K562 (cell line): ENCODE measurements at regions not wholly inside any gene's neighbourhood (a gene's known extent, or its start where the extent isn't known, plus 50 kb on each side); places are given as distances from the start of the nearest gene placed in this dataset.

Source experiments
- ATAC-seq: fragments of 200-7000 bp; cut with Tn5 transposase; 3 replicates; pipeline ENCODE4 v1.9.1; 2020; ENCODE audit warnings: moderate library complexity
- BruUV-seq: library from RNA; stranded (reverse); fragments of 400-500 nt; replicated peaks from 2 replicates; lab custom pipeline; 2021; lab: Mats Ljungman, UMichigan
- CTCF ChIA-PET: fragments of 300-600 bp; formaldehyde crosslinking; extraction: SDS; loops from one replicate; lab custom pipeline; 2021; ENCODE audit warnings: low intra/inter-chr PET ratio; lab: Yijun Ruan, JAX
- POLR2A ChIA-PET: fragments of 300-600, 350-650 bp; sonication (Branson Sonifier 250); formaldehyde crosslinking; extraction: SDS; loops from one replicate; lab custom pipeline; 2021; ENCODE audit warnings: antibody characterized with exemption, inconsistent platforms; lab: Yijun Ruan, JAX
- DNase-seq, 4 experiments: peaks; one replicate each; pipeline versions ENCODE4 v3.0.0 to v3.0.0-alpha.2; 2011 to 2018; ENCODE audit warnings: low spot score in 3 of 4, mixed read lengths in 3 of 4; ENCODE audit errors: extremely low read depth in 1 of 4
- FAIRE-seq: peaks from 2 replicates; lab custom pipeline; 2011; peaks lifted over from hg19 to GRCh38; lab: Jason Lieb, UNC
- H2AFZ ChIP-seq: 2 replicates; pipeline ENCODE4 v1.6.0; 2011; ENCODE audit warnings: low read depth, low read length, control low read depth, inconsistent platforms
- H3K27ac ChIP-seq: fragments of 200-600 bp; 3 replicates; pipeline ENCODE4 v1.8.0; 2011; ENCODE audit warnings: low read depth, mild to moderate bottlenecking, control low read depth, inconsistent platforms, low read length, moderate library complexity, mixed read lengths; ENCODE audit errors: extremely low read depth
- H3K27me3 ChIP-seq, 2 experiments: fragments of 300-600 bp in 1 of 2; 2 replicates in 1 of 2; 3 replicates in 1 of 2; pipeline versions ENCODE4 v1.6.0 to v1.8.0; 2011; ENCODE audit warnings: inconsistent platforms in 2 of 2, low read length in 2 of 2, mild to moderate bottlenecking in 1 of 2, mixed read lengths in 1 of 2, moderate library complexity in 1 of 2; ENCODE audit not compliant: control insufficient read depth in 2 of 2, insufficient read depth in 2 of 2
- H3K36me3 ChIP-seq: fragments of 300-600 bp; 3 replicates; pipeline ENCODE4 v1.8.0; 2011; ENCODE audit warnings: mild to moderate bottlenecking, low read length, inconsistent platforms; ENCODE audit not compliant: control insufficient read depth, insufficient read depth
- H3K4me1 ChIP-seq, 2 experiments: fragments of 200-600 bp in 1 of 2; replicated peaks in 1 of 2; 2 replicates in 1 of 2; 3 replicates in 1 of 2; pipeline versions ENCODE4 v1.5.1 to v1.8.0; 2011; ENCODE audit warnings: inconsistent platforms in 2 of 2, low read length in 2 of 2, mild to moderate bottlenecking in 1 of 2, mixed read lengths in 1 of 2, moderate library complexity in 1 of 2; ENCODE audit not compliant: control insufficient read depth in 2 of 2, insufficient read depth in 2 of 2
- H3K4me2 ChIP-seq: 2 replicates; pipeline ENCODE4 v1.6.1; 2011; ENCODE audit warnings: low read length, control low read depth, inconsistent platforms, mixed read lengths; ENCODE audit not compliant: insufficient read depth
- H3K4me3 ChIP-seq: fragments of 200-600 bp; sonication (generic), shearing (Covaris generic); 2 replicates; pipeline ENCODE4 v1.5.1; 2016; ENCODE audit warnings: control low read depth, inconsistent platforms
- H3K79me2 ChIP-seq: fragments of 200-600 bp; 3 replicates; pipeline ENCODE4 v1.8.0; 2011; ENCODE audit warnings: low read length, inconsistent platforms; ENCODE audit not compliant: control insufficient read depth, insufficient read depth
- H3K9ac ChIP-seq, 2 experiments: 2 replicates each; pipeline versions ENCODE4 v1.6.0 to v1.6.1; 2011; ENCODE audit warnings: low read depth in 2 of 2, low read length in 2 of 2, control low read depth in 1 of 2, inconsistent platforms in 1 of 2, mild to moderate bottlenecking in 1 of 2, mixed read lengths in 1 of 2; ENCODE audit not compliant: insufficient read depth in 1 of 2
- H3K9me1 ChIP-seq: one replicate; pipeline ENCODE4 v1.6.0; 2011; ENCODE audit warnings: inconsistent platforms, mild to moderate bottlenecking, low read length, moderate library complexity; ENCODE audit not compliant: control insufficient read depth, insufficient read depth
- H3K9me3 ChIP-seq: replicated peaks from 2 replicates; pipeline ENCODE4 v1.5.1; 2011; ENCODE audit warnings: low read depth, low read length, inconsistent platforms; ENCODE audit not compliant: control insufficient read depth, insufficient read depth
- H4K20me1 ChIP-seq: replicated peaks from 2 replicates; pipeline ENCODE4 v1.6.1; 2011; ENCODE audit warnings: low read length, inconsistent platforms, mixed read lengths; ENCODE audit not compliant: control insufficient read depth, insufficient read depth
- ARID2 ChIP-seq: fragments of 450-650 bp; IDR thresholded peaks from 2 replicates; pipeline ENCODE4 v1.6.1; 2017; ENCODE audit warnings: antibody characterized with exemption, mild to moderate bottlenecking
- E4F1 ChIP-seq: fragments of 250-450 bp; sonication (Bioruptor Pico); IDR thresholded peaks from 2 replicates; pipeline ENCODE4 v1.5.0; 2021; ENCODE audit warnings: mild to moderate bottlenecking, borderline replicate concordance
- ETV1 ChIP-seq: fragments of 450-650 bp; conservative IDR thresholded peaks from 2 replicates; pipeline ENCODE4 v1.6.1; 2016; ENCODE audit warnings: missing genetic modification characterization, control low read depth, low read depth, missing compliant biosample characterization
- GABPB1 ChIP-seq: sonication (generic); formaldehyde crosslinking; IDR thresholded peaks from 2 replicates; pipeline ENCODE4 v1.8.0; 2022; ENCODE audit warnings: mild to moderate bottlenecking, missing genetic modification reagents
- JUND ChIP-seq, 2 experiments: IDR thresholded peaks; 2 replicates in 1 of 2; 3 replicates in 1 of 2; pipeline ENCODE4 v1.6.1; 2011; ENCODE audit warnings: borderline replicate concordance in 2 of 2, low read depth in 2 of 2, low read length in 2 of 2, improper control_type of control experiment in 1 of 2, missing biosample characterization in 1 of 2, missing genetic modification characterization in 1 of 2, missing genetic modification reagents in 1 of 2
- MYNN ChIP-seq, 2 experiments: sonication (generic); formaldehyde crosslinking in 1 of 2; IDR thresholded peaks; 2 replicates each; pipeline versions ENCODE4 v1.5.0 to v1.6.1; 2016 to 2020; ENCODE audit warnings: antibody characterized with exemption in 1 of 2, missing genetic modification reagents in 1 of 2
- NFXL1 ChIP-seq: fragments of 450-650 bp; formaldehyde crosslinking; IDR thresholded peaks from 2 replicates; pipeline ENCODE4 v1.4.0; 2021; ENCODE audit warnings: mild to moderate bottlenecking
- POLR3G ChIP-seq: IDR thresholded peaks from 2 replicates; pipeline ENCODE4 v1.6.1; 2011; ENCODE audit not compliant: insufficient read length, insufficient replicate concordance; ENCODE audit errors: extremely low read depth
- ZNF277 ChIP-seq: fragments of 250-450 bp; sonication (Bioruptor Pico); IDR thresholded peaks from 2 replicates; pipeline ENCODE4 v1.8.0; 2022; ENCODE audit warnings: inconsistent platforms, mild to moderate bottlenecking, moderate library complexity, borderline replicate concordance
- ZNF280B ChIP-seq: fragments of 250-450 bp; sonication (Bioruptor Pico); IDR thresholded peaks from 2 replicates; pipeline ENCODE4 v1.5.1; 2021; ENCODE audit warnings: mild to moderate bottlenecking
- ZNF785 ChIP-seq: fragments of 250-450 bp; sonication (Bioruptor Pico); IDR thresholded peaks from 2 replicates; pipeline ENCODE4 v1.4.0; 2020; ENCODE audit warnings: mild to moderate bottlenecking
- ZSCAN29 ChIP-seq: fragments of 450-650 bp; IDR thresholded peaks from 2 replicates; pipeline ENCODE4 v1.6.1; 2017
- WGBS: fragments of 100-300 bp; shearing (Covaris generic); methylation state at CpG from one replicate; pipeline ENCODE4 v1.1.6; 2016; ENCODE audit warnings: low coverage, mixed read lengths; ENCODE audit not compliant: insufficient coverage; ENCODE audit errors: missing lambda C conversion rate; 5-methylcytosine and 5-hydroxymethylcytosine counted together
- in situ Hi-C: fragments of 300-500 bp; cut with MboI; formaldehyde crosslinking; loops from 4 replicates; pipeline ENCODE4 v1.15.0; 2018; ENCODE audit warnings: inconsistent platforms, mixed read lengths
- intact Hi-C: fragments of 100-400 bp; cut with micrococcal nuclease; formaldehyde crosslinking; loops from 2 replicates; pipeline ENCODE4 v1.14.2; 2022

- intact Hi-C loops: no loop called here
- no peaks in the 10 kb centered on the region for H3K4me1 ChIP-seq
- TF ChIP-seq GABPB1 (CRISPR knock-in tag) (no peak), NFXL1 (CRISPR knock-in tag) (no peak), POLR3G (no peak), ZNF280B (CRISPR knock-in tag) (no peak), ZNF785 (CRISPR knock-in tag) (no peak), JUND (IDR thresholded peaks at IDR 0.05; ENCODE audit: borderline replicate concordance, low read depth, low read length) (no peak), JUND (tag; IDR thresholded peaks at IDR 0.05; ENCODE audit: borderline replicate concordance, low read depth, low read length) (no peak), ZNF277 (CRISPR knock-in tag) (no peak), ARID2 (no peak), MYNN (IDR thresholded peaks at IDR 0.05) (no peak), MYNN (CRISPR knock-in tag; IDR thresholded peaks at IDR 0.05) (no peak), E4F1 (CRISPR knock-in tag) (no peak), ETV1 (tag) (no peak), ZSCAN29 (no peak)
- H3K9ac ChIP-seq: no peak overlapping the region
- DNase-seq (no peak), FAIRE-seq (no peak), ATAC-seq (no peak)
- 1% methylated on average over 10 of the region's 11 CpGs for WGBS
- in situ Hi-C loops: no loop called here
- no peaks in the 10 kb centered on the region for H3K9me1 ChIP-seq
- no peaks in the 10 kb centered on the region for H3K9me3 ChIP-seq
- no peaks in the 10 kb centered on the region for H4K20me1 ChIP-seq
- ChIA-PET CTCF (no interaction called here), POLR2A (no interaction called here)
- no peaks in the 10 kb centered on the region for H3K79me2 ChIP-seq
- H3K4me2 ChIP-seq: no peak overlapping the region
- H2AFZ ChIP-seq: no peak overlapping the region
- BruUV-seq: no TSS peak
- H3K4me3 ChIP-seq: no peak overlapping the region
- no peaks in the 10 kb centered on the region for H3K27me3 ChIP-seq
- no peaks in the 10 kb centered on the region for H3K36me3 ChIP-seq
- H3K27ac ChIP-seq: no peak overlapping the region
Measured at GRCh38 chr5:167248257-167248656, 1043.2 kb upstream of the WWC1 start.
